NCI-H187 treated with DMSO at 0.1 percent for 48 hours (cell line): ENCODE measurements at regions not wholly inside any gene's neighbourhood (a gene's known extent, or its start where the extent isn't known, plus 50 kb on each side); places are given as distances from the start of the nearest gene placed in this dataset.

Experiments used
- DNase-seq: peaks from one replicate; lab custom pipeline; 2025; lab: John Stamatoyannopoulos, UW

DNA sequence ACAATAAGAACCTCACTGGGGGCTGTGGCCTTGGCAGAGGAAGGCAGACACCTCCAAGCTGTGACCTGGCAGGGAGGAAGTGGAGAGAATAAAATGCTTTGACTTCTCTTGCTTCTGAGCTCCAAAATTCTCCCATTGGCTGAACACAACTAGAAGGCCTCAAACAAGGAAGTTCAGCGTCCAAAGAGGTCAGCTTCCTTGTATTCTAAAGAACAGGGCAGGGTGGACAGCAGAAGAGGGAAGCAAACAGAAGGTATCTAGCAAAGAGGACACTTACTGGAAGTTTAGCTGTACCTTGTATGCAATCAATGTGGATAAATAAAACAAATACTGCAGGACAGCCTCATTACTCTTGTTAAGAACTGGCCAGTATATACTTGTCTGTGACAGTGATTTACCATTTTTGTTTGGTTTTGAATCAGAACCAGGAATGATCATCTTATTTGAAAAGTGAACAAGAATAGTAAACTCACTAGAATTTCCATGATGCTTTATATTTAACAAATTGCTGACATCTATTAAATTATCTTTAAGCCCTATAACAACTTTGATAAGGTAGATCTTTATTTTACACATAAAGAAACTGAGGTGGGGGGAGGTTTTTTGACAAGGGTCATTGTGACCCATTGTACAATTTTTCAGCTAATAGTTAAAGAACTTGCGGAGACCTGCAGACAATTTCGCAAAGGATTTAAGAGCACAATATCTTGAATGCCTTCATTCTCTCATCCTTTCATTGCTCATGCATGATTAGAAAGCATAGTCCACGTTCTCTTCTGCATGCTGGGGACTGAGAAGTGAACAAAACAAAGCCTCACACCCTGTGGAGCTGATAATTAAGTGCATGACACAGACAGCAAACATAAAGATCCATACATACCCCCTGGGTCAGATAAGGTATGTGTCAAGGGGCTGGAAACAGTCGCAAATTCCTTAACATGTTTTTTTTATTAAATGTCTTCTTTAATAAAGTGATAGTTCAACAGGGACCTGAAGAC lies 1448.0 kb downstream of the AACS start:
- no peak for DNase-seq

- DNase-seq: no peak
Observed at GRCh38 chr12:126518596-126519200, 1453.5 kb downstream of the AACS start.

DNA sequence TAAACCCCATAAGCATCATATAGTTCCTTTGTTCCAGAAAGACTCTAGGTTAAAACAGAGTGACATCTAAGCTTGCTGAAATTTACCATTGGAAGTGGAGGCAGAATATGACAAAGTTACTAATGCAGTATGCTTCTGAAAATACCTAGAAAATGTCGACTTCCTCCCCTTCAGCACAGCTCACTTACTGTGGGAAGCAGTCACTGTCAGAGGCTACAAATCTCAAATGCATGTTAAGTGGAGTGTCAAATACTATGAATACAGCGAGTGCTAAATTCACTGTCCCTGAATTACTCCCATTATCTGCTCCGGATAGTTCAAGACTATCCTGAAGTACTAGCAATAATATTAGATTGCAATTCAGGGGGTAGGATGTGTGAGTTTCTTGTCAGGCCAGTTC lies 1454.6 kb downstream of the AACS start:
- DNase-seq: no peak

- no peak for DNase-seq
Observed at GRCh38 chr12:126523891-126524290, 1458.7 kb downstream of the AACS start.

DNA sequence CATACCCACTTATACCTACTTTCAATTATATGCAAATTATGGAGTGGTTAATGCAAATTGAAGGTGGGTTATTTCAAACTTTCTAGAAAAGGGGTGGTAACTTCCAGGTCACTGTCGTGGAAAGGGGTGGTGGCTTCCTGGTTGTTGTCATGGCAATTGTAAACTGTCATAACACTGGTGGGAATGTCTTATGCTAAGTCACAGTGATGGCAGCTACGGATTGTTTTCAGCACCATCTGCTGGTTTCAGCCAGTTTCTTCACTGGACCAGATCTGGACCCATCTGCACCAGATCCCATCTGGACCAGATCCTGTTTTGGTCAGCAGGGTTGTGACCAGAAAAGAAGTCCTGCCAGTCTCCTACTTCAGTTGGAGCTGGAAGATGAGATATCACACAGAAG lies 1469.3 kb downstream of the AACS start:
- no peak for DNase-seq

- no peak for DNase-seq
Observed at GRCh38 chr12:126534942-126535341, 1469.7 kb downstream of the AACS start.

DNA sequence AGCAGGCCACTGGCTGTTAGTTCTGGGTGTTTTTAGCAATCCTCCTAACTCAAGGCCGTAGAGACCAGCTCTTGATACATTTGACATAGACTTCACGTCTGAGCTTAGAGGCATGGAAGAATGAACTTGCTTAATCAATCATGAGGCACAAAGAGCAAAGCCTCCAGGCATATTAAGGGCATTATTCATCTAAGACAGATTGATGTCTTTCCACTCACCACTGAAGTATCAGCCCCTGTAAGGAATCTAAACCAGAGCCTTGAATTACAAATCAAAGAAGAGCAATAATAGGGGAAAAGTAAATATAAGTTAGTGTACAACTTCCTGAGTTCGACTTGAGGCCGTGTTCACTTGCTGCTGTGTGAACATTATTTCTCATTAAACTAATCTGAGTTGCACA lies 1470.7 kb downstream of the AACS start:
- no peak for DNase-seq

DNA sequence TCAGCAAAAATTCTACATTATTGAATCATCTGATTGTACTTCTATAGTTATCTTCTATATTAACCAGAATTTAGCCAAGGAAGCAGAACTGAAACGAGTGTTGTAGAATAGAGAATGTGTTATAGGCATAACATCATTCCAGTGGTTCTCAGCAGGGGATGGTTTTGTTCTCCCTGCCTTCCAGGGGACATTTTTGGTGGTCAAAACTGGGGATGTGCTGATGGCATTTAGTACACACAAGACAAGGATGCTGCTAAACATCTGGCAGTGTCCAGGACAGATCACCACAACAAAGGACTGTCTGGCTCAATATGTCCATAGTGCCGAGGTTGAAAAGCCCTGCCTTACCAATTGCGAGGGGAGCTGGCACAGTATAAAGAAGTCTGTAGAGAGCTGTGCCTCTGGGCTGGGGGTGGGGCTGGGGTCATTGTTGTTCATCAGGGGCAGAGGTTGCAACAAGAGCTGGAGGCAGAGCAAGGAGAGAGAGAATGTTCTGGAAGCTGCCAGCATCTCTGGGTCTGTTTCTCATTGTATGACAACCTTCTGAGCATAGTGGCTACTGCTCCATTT lies 1472.8 kb downstream of the AACS start:
- no peak for DNase-seq

DNA sequence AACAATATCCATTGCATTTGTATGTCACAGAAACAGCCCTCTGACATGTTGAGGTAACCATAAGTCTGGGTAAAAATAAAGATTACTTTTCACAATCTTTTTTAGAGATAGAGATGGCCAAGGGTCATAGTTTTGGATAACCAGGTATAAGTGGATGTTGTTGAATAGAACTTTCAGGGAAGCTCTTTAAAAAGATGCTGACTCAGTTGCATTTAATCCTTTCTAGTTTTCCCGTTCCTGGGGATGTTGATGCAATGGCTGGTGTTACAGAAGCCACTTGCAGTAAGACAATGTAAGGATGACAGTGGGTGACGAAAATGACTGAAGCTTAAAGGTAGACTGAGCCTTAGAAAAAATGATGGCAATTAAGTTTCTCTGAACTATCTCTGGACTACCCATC lies 1473.7 kb downstream of the AACS start:
- no peak for DNase-seq

DNA sequence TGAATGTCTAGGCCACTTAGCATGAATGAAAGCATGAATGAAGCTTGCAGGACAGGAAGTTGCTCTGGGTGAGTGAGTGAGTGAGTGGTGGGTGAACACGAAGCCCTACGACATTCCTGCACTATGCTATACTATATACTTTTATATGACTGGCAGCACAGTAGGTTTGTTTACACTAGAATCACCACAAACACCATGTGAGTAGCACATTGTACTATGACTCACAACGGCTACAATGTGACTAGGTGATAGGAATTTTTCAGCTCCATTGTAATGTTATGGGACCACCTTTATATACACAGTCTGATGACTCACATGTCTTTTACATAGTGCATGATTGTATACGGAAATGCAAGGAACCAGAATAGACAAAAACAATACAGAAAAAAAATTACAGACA lies 1480.2 kb downstream of the AACS start:
- DNase-seq: no peak

GRCh38 chr12:126547905-126548304 lies 1482.7 kb downstream of the AACS start:
- no peak for DNase-seq

GRCh38 chr12:126551869-126552268 lies 1486.6 kb downstream of the AACS start:
- no peak for DNase-seq

GRCh38 chr12:126554625-126555024 lies 1489.4 kb downstream of the AACS start:
- DNase-seq: no peak

DNA sequence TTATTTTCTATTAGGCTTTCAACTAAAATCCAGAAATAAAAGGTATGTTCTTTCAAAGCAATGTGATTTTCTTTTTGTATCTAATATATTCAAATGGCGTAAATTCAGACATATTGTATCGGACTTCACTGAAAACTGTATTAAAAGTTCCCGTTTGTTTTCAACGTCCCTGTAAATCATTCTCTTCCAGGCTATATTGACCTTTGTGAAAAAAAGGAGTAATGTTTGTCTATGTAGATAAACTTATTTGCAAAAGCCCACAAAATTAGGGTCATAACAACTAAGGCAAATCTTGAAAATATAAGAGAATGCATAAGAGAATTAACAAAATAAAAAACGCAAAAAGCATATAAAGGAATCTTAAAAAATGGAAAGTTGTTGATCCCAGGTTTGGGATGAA lies 1492.4 kb downstream of the AACS start:
- DNase-seq: no peak

- DNase-seq: no peak
Observed at GRCh38 chr12:126558219-126558618, 1493.0 kb downstream of the AACS start.

DNA sequence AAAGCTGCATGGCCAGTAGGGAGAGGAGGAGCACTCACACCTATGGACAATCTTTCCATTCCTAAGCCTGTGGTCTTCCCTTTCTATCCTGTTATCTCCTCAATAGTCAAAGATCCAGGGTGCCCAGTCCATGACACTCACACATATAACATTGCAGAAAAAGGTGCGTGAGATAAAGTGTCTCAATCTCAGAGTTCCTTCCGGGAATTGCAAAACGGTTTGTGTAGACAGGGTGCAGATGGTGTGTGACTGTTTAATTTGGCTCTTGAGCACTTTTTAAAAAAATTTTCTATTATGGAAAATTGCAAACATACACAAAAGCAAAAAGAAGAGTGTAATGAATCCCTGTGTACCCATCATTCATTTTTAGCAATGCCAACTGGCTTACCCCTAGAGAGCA lies 1493.6 kb downstream of the AACS start:
- no peak for DNase-seq

GRCh38 chr12:126567016-126567415 lies 1501.8 kb downstream of the AACS start:
- DNase-seq: no peak

GRCh38 chr12:126569706-126570105 lies 1504.5 kb downstream of the AACS start:
- no peak for DNase-seq

DNA sequence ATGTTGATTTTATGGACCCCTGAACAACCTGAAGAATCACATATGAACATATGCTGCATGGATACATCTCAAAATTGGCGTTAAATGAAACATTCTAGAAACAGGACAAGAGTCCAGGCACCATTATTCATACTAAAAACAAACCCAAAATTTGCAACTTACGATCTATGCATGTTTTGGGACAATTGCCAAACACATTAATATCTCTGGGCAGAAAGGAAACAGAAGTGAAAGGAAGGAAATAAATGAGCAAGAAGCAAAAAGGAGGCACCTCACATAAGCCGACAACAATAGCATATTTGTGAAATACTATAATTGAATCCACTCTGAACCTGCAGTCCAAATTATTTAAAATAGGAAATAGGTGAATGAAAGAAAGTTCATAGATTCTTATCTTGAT lies 1505.3 kb downstream of the AACS start:
- no peak for DNase-seq

DNA sequence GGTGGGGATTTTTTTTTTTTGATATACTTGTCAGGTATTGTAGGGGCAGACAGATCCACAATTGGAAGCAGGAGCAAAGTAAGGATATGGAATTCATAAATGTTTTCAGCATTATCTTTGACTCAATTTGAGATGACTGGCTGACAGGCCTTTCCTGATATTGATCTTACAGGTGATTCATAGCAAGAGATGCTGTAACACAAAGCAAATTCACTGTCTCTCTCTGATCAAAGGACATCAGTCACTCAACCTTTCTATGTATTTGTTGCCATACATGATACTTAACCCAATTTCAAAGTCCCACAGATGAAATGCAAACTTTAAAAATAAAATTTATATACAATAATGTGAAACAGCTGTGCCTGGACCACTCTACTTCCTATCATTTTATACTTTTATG lies 1506.9 kb downstream of the AACS start:
- no peak for DNase-seq

GRCh38 chr12:126581655-126582054 lies 1516.4 kb downstream of the AACS start:
- no peak for DNase-seq

DNA sequence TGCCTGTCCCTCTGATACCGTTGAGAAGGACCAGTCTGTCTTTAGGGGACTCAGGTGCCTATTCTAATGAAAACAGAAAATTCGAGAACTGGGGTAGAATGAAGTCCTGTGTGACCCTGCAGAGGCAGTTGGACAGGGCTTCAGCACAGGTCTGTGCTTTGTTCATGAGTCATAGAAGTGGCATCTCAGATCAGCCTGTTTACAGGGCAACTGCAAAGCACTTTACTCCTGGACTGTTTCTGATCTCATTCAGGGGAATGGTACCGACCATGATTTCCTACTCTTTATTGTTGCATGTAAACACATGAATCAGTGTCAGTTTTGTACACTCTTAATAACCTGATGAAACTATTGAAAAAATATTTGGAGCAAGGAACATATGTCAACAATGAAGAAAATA lies 1517.0 kb downstream of the AACS start:
- no peak for DNase-seq

- no peak for DNase-seq
Observed at GRCh38 chr12:126588586-126589249, 1523.5 kb downstream of the AACS start.
